ENCODE measurements at regions not wholly inside any gene's neighbourhood (a gene's known extent, or its start where the extent isn't known, plus 50 kb on each side); places are given as distances from the start of the nearest gene placed in this dataset.
"Not testable (repeated sequence)": the region's sequence is repeated elsewhere in the genome, so short reads cannot be mapped to it uniquely, and the experiment has no call there.

GRCh38 chr9:15032860-15033259 is 122.6 kb upstream of the FREM1 start:
- DNase-seq: no peak

GRCh38 chr9:15021146-15021545 is 110.9 kb upstream of the FREM1 start:
- no peak for DNase-seq

GRCh38 chr9:15018096-15018637 is 107.9 kb upstream of the FREM1 start:
- DNase-seq: no peak

- no peak for DNase-seq
Observed at GRCh38 chr9:15010581-15010980, 100.4 kb upstream of the FREM1 start.

- no peak for DNase-seq
Observed at GRCh38 chr9:15007698-15008097, 97.5 kb upstream of the FREM1 start.

- no peak for DNase-seq
Observed at GRCh38 chr9:14994738-14995137, 84.5 kb upstream of the FREM1 start.

GRCh38 chr9:14993901-14994554 is 83.8 kb upstream of the FREM1 start:
- peak; percentile 29 for DNase-seq

GRCh38 chr9:14993061-14993800 is 83.0 kb upstream of the FREM1 start:
- DNase-seq: peak; percentile 60

GRCh38 chr9:14992516-14992915 is 82.3 kb upstream of the FREM1 start:
- no peak for DNase-seq

- peak; percentile 23 for DNase-seq
Observed at GRCh38 chr9:14992081-14992480, 81.9 kb upstream of the FREM1 start.

- not testable (repeated sequence) for DNase-seq
Observed at GRCh38 chr9:14990647-14991046, 80.4 kb upstream of the FREM1 start.

- no peak for DNase-seq
Observed at GRCh38 chr9:14989811-14990210, 79.6 kb upstream of the FREM1 start.

- DNase-seq: not testable (repeated sequence)
Observed at GRCh38 chr9:14989336-14989735, 79.1 kb upstream of the FREM1 start.

- no peak for DNase-seq
Observed at GRCh38 chr9:14987858-14988257, 77.6 kb upstream of the FREM1 start.

- DNase-seq: no peak
Observed at GRCh38 chr9:14985419-14985818, 75.2 kb upstream of the FREM1 start.

GRCh38 chr9:14983599-14983998 is 73.4 kb upstream of the FREM1 start:
- no peak for DNase-seq

- no peak for DNase-seq
Observed at GRCh38 chr9:14981291-14981950, 71.2 kb upstream of the FREM1 start.

- DNase-seq: no peak
Observed at GRCh38 chr9:14978022-14979000, 68.1 kb upstream of the FREM1 start.

GRCh38 chr9:14967450-14968321 is 57.5 kb upstream of the FREM1 start:
- no peak for DNase-seq

- DNase-seq: no peak
Observed at GRCh38 chr9:14962193-14962882, 52.1 kb upstream of the FREM1 start.
